ENCODE measurements at regions not wholly inside any gene's neighbourhood (a gene's known extent, or its start where the extent isn't known, plus 50 kb on each side); places are given as distances from the start of the nearest gene placed in this dataset.

DNA sequence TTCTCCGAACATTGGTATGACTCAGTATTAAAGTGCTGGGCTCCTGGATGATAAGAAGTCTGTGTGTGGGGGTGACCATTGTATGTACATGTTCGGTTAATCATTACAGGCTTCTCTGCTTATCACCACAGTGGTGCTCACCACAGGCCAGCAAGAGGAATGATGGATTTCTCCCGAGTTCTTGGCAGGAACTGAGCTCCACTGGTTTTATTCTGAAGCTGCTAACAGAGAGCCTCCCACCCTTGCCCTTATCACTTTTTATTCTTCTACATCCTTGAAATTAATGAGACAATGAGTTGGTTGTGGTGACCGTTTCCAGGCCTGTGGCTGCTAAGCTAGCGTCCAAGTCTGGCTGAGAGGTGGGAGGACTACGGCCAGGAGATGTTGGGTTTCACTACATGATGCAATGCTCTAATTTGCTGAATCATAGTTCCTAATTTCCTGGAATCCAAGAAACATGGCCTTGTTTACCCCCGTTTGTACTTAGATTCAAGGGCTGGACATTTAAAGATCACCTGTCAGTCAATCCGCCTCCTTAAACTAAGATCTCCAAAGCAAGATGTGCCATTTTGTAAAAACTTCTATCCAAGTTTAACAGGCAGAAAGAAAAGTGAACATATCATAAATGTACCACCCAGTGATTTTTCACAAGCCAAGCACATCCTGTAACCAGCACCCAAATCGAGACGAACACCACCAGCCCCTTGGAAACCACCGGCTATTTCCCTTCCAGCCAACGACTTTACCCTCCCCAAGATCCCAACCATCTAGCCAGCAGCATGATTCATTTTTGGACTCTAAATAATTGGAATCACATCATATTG lies 172.5 kb downstream of the FOXA2 start (continued):
- TF ChIP-seq PCBP1 (IDR thresholded peaks at IDR 0.05; ENCODE audit: borderline replicate concordance, low read depth, low read length) (no peak), ZNF383 (CRISPR knock-in tag; IDR thresholded peaks at IDR 0.05; ENCODE audit: borderline replicate concordance) (peak; percentile 66; the same call in 1 of the 2 replicates), HNRNPK (IDR thresholded peaks at IDR 0.05; ENCODE audit: low read depth, low read length, poor library complexity, severe bottlenecking) (no peak), NRL (CRISPR knock-in tag; IDR thresholded peaks at IDR 0.05; ENCODE audit: borderline replicate concordance) (no peak), ESRRA (CRISPR knock-in tag; IDR thresholded peaks at IDR 0.05; ENCODE audit: low read depth) (peak; percentile 38; the same call in 1 of the 2 replicates), ARID2 (CRISPR knock-in tag; IDR thresholded peaks at IDR 0.05; ENCODE audit: borderline replicate concordance) (no peak), ZNF737 (CRISPR knock-in tag; IDR thresholded peaks at IDR 0.05; ENCODE audit: borderline replicate concordance) (no peak), TBL1XR1 (IDR thresholded peaks at IDR 0.05; ENCODE audit: borderline replicate concordance, low read length, partially characterized antibody) (no peak), HMG20B (CRISPR knock-in tag; conservative IDR thresholded peaks at IDR 0.05) (0 out of 2 replicates have a peak, but pooled peaks have one; percentile 18), ZNF431 (CRISPR knock-in tag; IDR thresholded peaks at IDR 0.05; ENCODE audit: borderline replicate concordance, low read depth) (no peak), SP2 (CRISPR knock-in tag; IDR thresholded peaks at IDR 0.05) (no peak), ZNF790 (CRISPR knock-in tag; IDR thresholded peaks at IDR 0.05; ENCODE audit: borderline replicate concordance) (peak; percentile 81; the same call in 1 of the 2 replicates), NR2F6 (IDR thresholded peaks at IDR 0.05) (no peak; the same call in 1 of the 2 replicates), NR2F6 (CRISPR knock-in tag; IDR thresholded peaks at IDR 0.05) (peak; percentile 28; the same call in 1 of the 2 replicates), ZNF562 (CRISPR knock-in tag; IDR thresholded peaks at IDR 0.05; ENCODE audit: borderline replicate concordance) (no peak), ZSCAN21 (CRISPR knock-in tag; IDR thresholded peaks at IDR 0.05; ENCODE audit: borderline replicate concordance) (0 out of 2 replicates have a peak, but pooled peaks have one; percentile 43), MTF2 (CRISPR knock-in tag; IDR thresholded peaks at IDR 0.05; ENCODE audit: borderline replicate concordance) (no peak), KAT8 (CRISPR knock-in tag; IDR thresholded peaks at IDR 0.05) (peak; percentile 75), MAFK (conservative IDR thresholded peaks at IDR 0.05 in 1 of 2, IDR thresholded peaks at IDR 0.05 in 1 of 2; ENCODE audit: low read length in 2 of 2) (peak; percentile 88 to 95)
- TF ChIP-seq, protein P1, sequence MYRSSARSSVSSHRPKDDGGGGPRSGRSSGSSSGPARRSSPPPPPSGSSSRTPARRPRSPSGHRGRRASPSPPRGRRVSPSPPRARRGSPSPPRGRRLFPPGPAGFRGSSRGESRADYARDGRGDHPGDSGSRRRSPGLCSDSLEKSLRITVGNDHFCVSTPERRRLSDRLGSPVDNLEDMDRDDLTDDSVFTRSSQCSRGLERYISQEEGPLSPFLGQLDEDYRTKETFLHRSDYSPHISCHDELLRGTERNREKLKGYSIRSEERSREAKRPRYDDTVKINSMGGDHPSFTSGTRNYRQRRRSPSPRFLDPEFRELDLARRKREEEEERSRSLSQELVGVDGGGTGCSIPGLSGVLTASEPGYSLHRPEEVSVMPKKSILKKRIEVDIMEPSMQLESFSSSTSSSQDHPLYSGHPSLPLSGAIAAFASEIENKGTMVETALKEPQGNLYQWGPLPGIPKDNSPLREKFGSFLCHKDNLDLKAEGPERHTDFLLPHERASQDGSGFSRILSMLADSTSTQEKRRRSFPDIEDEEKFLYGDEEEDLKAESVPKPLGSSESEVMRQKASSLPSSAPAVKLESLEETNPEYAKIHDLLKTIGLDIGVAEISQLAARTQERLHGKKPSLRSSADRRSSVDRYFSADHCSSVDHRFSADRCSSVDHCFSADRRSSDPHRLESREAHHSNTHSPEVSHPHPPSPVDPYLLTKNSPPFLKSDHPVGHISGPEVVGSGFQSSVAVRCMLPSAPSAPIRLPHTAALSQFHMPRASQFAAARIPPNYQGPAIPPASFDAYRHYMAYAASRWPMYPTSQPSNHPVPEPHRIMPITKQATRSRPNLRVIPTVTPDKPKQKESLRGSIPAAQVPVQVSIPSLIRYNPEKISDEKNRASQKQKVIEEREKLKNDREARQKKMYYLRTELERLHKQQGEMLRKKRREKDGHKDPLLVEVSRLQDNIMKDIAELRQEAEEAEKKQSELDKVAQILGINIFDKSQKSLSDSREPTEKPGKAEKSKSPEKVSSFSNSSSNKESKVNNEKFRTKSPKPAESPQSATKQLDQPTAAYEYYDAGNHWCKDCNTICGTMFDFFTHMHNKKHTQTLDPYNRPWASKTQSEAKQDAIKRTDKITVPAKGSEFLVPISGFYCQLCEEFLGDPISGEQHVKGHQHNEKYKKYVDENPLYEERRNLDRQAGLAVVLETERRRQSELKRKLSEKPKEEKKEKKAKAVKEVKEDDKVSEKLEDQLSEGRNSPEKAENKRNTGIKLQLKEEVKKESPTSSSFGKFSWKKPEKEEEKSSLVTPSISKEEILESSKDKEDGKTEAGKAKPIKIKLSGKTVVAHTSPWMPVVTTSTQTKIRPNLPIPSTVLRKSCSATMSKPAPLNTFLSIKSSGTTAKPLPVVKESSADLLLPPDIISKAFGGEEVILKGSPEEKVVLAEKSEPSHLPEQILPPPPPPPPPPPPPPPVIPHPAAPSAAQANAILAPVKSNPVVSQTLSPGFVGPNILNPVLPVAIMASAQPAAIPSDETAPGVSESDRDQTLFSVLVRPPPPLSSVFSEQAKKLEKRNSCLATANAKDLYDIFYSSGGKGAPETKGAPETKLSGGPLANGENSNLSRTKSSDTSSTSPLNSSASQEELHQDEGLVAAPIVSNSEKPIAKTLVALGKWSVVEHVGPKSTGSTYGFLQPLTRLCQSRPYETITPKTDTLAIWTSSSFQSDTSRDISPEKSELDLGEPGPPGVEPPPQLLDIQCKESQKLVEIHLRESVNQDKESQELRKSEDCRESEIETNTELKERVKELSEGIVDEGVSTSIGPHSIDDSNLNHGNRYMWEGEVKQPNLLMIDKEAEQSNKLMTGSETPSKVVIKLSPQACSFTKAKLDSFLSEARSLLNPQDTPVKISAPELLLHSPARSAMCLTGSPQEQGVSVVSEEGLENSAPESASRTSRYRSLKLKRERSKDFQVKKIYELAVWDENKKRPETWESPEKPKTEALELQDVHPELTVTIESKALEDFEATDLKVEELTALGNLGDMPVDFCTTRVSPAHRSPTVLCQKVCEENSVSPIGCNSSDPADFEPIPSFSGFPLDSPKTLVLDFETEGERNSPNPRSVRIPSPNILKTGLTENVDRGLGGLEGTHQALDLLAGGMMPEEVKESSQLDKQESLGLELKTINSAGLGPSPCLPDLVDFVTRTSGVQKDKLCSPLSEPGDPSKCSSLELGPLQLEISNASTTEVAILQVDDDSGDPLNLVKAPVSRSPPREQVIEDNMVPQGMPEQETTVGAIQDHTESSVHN (CRISPR knock-in tag; IDR thresholded peaks at IDR 0.05) = peak; percentile 56; the same call in 1 of the 2 replicates
- TF ChIP-seq, protein P2, sequence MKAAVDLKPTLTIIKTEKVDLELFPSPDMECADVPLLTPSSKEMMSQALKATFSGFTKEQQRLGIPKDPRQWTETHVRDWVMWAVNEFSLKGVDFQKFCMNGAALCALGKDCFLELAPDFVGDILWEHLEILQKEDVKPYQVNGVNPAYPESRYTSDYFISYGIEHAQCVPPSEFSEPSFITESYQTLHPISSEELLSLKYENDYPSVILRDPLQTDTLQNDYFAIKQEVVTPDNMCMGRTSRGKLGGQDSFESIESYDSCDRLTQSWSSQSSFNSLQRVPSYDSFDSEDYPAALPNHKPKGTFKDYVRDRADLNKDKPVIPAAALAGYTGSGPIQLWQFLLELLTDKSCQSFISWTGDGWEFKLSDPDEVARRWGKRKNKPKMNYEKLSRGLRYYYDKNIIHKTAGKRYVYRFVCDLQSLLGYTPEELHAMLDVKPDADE (CRISPR knock-in tag; IDR thresholded peaks at IDR 0.05) = no peak

Measured in HepG2 (cell line).